DOHH2 (cell line): ENCODE measurements at regions not wholly inside any gene's neighbourhood (a gene's known extent, or its start where the extent isn't known, plus 50 kb on each side); places are given as distances from the start of the nearest gene placed in this dataset.

Source experiments
- CTCF ChIP-seq: fragments of 200-600 bp; sonication (generic); IDR thresholded peaks from one replicate; pipeline ENCODE4 v1.5.1; 2014; ENCODE audit warnings: antibody characterized with exemption, mild to moderate bottlenecking, low read depth, low read length; ENCODE audit not compliant: poor library complexity, severe bottlenecking
- EZH2phosphoT487 ChIP-seq: fragments of 200-600 bp; sonication (generic); IDR thresholded peaks from 2 replicates; pipeline ENCODE4 v1.6.1; 2017; ENCODE audit warnings: borderline replicate concordance, mild to moderate bottlenecking, antibody characterized with exemption, low read length, moderate library complexity, mixed read lengths

GRCh38 chr3:25306705-25307104 is 121.4 kb upstream of the RARB start:
- no peak for TF ChIP-seq CTCF
- no peak for TF ChIP-seq EZH2phosphoT487
